Motor neuron (in vitro differentiated cells): ENCODE measurements at regions not wholly inside any gene's neighbourhood (a gene's known extent, or its start where the extent isn't known, plus 50 kb on each side); places are given as distances from the start of the nearest gene placed in this dataset.

ENCODE experiments used
- ATAC-seq, 8 experiments: fragments of 200-7000 bp; cut with Tn5 transposase; replicated peaks in 6 of 8; 2 replicates each; pipeline ENCODE4 v1.8.0; 2021; ENCODE audit warnings: mild to moderate bottlenecking in 8 of 8, moderate library complexity in 8 of 8
- H3K27ac ChIP-seq, 2 donors: fragments of 250-450 bp; sonication (Bioruptor Pico); 2 replicates each; pipeline ENCODE4 v1.9.0; 2021; ENCODE audit warnings: antibody characterized with exemption in 2 of 2, mild to moderate bottlenecking in 2 of 2, moderate library complexity in 1 of 2
- H3K4me1 ChIP-seq, 2 donors: fragments of 250-450 bp; sonication (Bioruptor Pico); replicated peaks in 1 of 2; 2 replicates each; pipeline ENCODE4 v1.6.1; 2021; ENCODE audit warnings: antibody characterized with exemption in 2 of 2, mild to moderate bottlenecking in 2 of 2, moderate library complexity in 1 of 2
- H3K4me3 ChIP-seq, 5 donors: fragments of 250-450 bp; sonication (Bioruptor Pico); 2 replicates each; pipeline ENCODE4 v1.9.0; 2021; ENCODE audit warnings: antibody characterized with exemption in 5 of 5, mild to moderate bottlenecking in 5 of 5, moderate library complexity in 4 of 5
- WGBS, 10 experiments: fragments of 450-650 bp; shearing (Covaris generic); methylation state at CpG; one replicate each; pipeline ENCODE4 v1.0.0; 2022; 5-methylcytosine and 5-hydroxymethylcytosine counted together
- in situ Hi-C, 9 experiments: fragments of 400-800 bp; cut with MboI; loops; one replicate each; pipeline ENCODE4 v1.15.0; 2021; ENCODE audit warnings: low sequenced_read_pairs in 9 of 9, low pct_unique_long_range_greater_than_20kb in 2 of 9; ENCODE audit not compliant: unreplicated experiment in 9 of 9

GRCh38 chr1:98439471-98439870 lies 222.1 kb upstream of the SNX7 start:
- no peak for ATAC-seq
- no peak overlapping the region for H3K27ac ChIP-seq
- in situ Hi-C loops, result no loop called here
- H3K4me3 ChIP-seq, result no peak overlapping the region
- no peaks in the 10 kb centered on the region for H3K4me1 ChIP-seq
- 75 to 100% (median 95%) methylated on average over 1 to 2 of the region's 2 CpGs; no CpG with 5 or more reads in 5 of the 10 experiments for WGBS, 10 experiments

DNA sequence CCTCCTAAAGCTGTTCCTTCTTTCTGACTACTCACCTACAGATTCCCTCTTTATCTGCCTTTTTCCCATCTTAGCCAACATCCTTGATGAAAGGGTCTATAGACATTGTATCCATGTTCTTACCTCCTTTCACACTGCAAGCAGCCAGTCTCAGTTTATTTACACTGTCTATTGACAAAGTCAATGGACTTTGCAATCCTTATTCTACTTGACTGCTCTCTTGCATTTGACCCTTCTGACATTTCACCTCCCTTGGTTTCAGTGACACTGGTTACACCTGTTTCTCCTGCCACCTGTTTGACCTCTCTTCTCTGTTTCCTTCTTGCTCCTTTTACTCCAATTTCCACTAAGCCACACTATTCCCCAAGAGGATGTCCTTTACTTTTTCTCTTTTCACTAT lies 224.0 kb upstream of the SNX7 start:
- Histone ChIP-seq H3K4me3 (no peak overlapping the region), H3K27ac (no peak overlapping the region), H3K4me1 (no peaks in the 10 kb centered on the region)
- in situ Hi-C loops, result no loop called here
- no peak for ATAC-seq

GRCh38 chr1:98437011-98437410 lies 224.5 kb upstream of the SNX7 start:
- Histone ChIP-seq H3K27ac (no peak overlapping the region), H3K4me3 (no peak overlapping the region), H3K4me1 (no peaks in the 10 kb centered on the region)
- no peak for ATAC-seq
- in situ Hi-C loops, result no loop called here
- WGBS, 10 experiments, result 25 to 100% (median 92%) methylated on average over 1 to 2 of the region's 2 CpGs

DNA sequence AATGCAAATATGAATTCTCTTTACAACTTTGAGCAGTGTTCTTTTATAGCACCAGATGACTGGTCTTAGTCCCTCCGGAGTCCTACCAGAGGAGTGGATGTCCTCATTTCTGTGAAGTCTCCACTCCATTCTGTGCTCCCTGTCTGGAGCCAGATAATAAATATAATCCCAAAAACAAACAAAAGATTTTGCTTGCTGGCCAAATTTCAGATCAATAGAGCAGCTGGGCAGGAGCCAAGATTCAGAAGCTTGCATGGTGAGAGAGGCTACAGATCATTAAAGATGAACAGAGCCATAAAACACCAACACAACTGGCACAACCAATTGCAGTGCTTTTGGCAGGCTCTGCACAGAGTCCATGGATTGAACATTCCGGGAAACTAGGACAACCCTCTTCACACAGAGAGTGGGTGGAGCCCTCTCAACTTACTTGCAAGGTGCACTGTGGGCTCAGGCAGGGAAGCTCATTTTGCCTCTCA lies 231.5 kb upstream of the SNX7 start:
- no peaks in the 10 kb centered on the region for H3K4me1 ChIP-seq
- 0 to 100% (median 35%) methylated on average over 1 to 2 of the region's 2 CpGs; no CpG with 5 or more reads in 2 of the 10 experiments for WGBS, 10 experiments
- H3K27ac ChIP-seq, result no peak overlapping the region
- in situ Hi-C loops, result no loop called here
- H3K4me3 ChIP-seq, result no peak overlapping the region
- ATAC-seq, result peak in 4 of 8 experiments; percentile 19 to 95 (median 73)

DNA sequence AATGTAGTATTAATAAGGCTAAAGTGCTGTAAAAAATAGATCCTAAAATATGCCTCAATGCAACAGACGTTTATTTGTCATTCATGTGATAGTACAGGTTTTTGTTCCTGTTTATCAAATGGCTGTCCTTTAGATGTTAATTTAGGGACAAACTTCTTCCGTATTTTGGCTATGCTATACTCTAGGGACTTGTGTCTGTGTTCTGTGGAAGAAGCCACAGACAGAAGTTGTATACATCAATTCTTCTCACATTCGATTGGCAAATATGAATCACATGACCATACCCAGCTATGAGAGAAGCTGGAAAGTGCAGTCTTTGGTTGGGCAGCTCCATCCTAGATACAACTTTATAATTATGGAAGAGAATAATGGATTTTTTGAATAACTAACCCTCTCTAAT lies 232.7 kb upstream of the SNX7 start:
- in situ Hi-C loops, result no loop called here
- WGBS, 10 experiments, result 81 to 100% (median 96%) methylated on average over 2 to 3 of the region's 3 CpGs; no CpG with 5 or more reads in 1 of the 10 experiments
- no peaks in the 10 kb centered on the region for H3K4me1 ChIP-seq
- no peak overlapping the region for H3K27ac ChIP-seq
- ATAC-seq, result no peak
- no peak overlapping the region for H3K4me3 ChIP-seq

DNA sequence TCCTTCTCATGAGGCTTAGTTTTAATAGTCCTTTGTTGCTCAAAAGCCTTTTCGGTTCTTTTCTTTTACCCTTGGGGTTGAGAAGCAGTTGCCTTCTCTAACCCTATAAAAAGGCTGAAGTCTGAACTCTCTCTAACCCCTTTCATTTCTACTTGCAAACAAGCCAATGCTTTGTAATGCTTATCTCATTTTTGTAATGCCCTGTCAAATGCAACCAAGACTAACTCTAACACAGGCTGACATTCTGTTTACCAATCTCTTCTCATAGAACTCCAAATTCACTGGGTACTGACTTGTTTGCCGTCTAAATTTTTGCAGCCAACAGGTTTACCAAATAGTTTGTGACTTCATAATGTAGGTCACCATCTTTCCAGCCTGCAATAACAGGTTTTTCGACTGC lies 233.9 kb upstream of the SNX7 start:
- Histone ChIP-seq H3K27ac (no peak overlapping the region), H3K4me1 (no peaks in the 10 kb centered on the region), H3K4me3 (no peak overlapping the region)
- 6 to 100% (median 37%) methylated on average over 1 to 3 of the region's 3 CpGs for WGBS, 10 experiments
- no peak for ATAC-seq
- in situ Hi-C loops, result no loop called here

- ATAC-seq, result no peak
- no peak overlapping the region for H3K27ac ChIP-seq
- no peaks in the 10 kb centered on the region for H3K4me1 ChIP-seq
- H3K4me3 ChIP-seq, result no peak overlapping the region
- in situ Hi-C loops, result no loop called here
- 61 to 100% (median 91%) methylated on average over 2 to 4 of the region's 4 CpGs for WGBS, 10 experiments
These were observed 235.4 kb upstream of the SNX7 start for GRCh38 chr1:98426092-98426491.

- Histone ChIP-seq H3K27ac (no peak overlapping the region), H3K4me1 (no peaks in the 10 kb centered on the region), H3K4me3 (no peak overlapping the region)
- ATAC-seq, result peak in 2 of 8 experiments; percentile 39 to 62
- in situ Hi-C loops, result no loop called here
- 0 to 100% (median 81%) methylated on average over 1 to 2 of the region's 2 CpGs for WGBS, 10 experiments
These were observed 238.7 kb upstream of the SNX7 start for GRCh38 chr1:98422816-98423215.

GRCh38 chr1:98421085-98421435 lies 240.5 kb upstream of the SNX7 start:
- H3K4me1 ChIP-seq, result no peaks in the 10 kb centered on the region
- no peak overlapping the region for H3K4me3 ChIP-seq
- H3K27ac ChIP-seq, result no peak overlapping the region
- 50 to 100% (median 89%) methylated on average over 1 to 2 of the region's 2 CpGs for WGBS, 10 experiments
- in situ Hi-C loops, result no loop called here
- no peak for ATAC-seq

DNA sequence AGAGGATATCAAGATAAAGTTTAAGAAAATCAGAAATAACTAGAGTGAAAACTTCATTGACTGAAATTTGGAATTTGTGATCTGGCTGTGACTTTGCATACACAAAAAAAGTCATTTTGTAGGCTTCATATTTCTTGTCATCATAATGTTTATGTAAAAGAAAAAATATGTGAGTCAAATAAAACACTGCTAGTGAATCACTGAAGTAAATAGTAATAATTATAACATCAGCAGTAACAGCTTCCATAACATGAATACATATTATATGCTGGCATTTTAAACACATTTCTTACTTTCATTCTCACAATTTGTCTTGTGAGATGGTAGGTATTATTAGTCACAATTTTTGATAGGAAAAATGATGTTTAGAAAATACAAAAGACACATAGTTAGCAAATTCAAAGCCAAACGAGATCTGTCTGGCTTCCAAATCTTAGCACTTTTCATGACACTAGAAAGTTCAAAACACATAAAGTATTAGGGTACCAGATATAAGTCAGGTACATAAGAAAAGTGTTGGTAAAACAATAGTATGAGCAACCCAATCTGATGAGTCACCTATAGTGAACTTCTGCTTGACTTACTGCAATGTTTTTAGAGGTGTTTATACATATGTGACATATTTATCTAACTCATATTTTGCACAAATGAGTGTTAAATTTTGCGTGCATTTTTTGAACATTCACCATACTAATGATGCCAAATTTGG lies 241.0 kb upstream of the SNX7 start:
- 0 to 63% (median 17%) methylated on average over 1 to 2 of the region's 2 CpGs for WGBS, 10 experiments
- in situ Hi-C loops, result no loop called here
- H3K27ac ChIP-seq, result no peak overlapping the region
- no peaks in the 10 kb centered on the region for H3K4me1 ChIP-seq
- ATAC-seq, result no peak
- no peak overlapping the region for H3K4me3 ChIP-seq

DNA sequence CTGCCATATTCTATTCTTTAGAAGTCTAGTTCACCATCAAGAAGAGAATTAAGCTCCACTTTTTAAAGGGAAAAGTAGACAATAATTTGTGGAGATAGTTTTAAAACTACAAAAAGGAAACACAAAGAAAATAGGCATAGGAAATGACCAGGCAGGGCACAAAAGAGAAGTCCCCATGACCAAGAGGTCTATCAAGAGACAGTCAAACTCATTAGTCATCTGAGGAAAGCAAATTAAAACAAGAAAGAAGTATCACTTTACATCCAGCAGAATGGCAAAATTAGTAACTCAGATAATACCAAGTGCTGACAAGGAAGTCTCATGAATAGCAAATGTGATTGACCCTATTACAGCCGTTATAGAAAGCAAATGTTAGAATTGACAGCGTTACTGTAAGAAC lies 243.7 kb upstream of the SNX7 start:
- ATAC-seq, result no peak
- no peak overlapping the region for H3K4me3 ChIP-seq
- 48 to 100% (median 89%) methylated on average over 1 to 2 of the region's 2 CpGs; no CpG with 5 or more reads in 2 of the 10 experiments for WGBS, 10 experiments
- no peak overlapping the region for H3K27ac ChIP-seq
- in situ Hi-C loops, result no loop called here
- no peaks in the 10 kb centered on the region for H3K4me1 ChIP-seq

GRCh38 chr1:98410082-98410481 lies 251.4 kb upstream of the SNX7 start:
- in situ Hi-C loops, result no loop called here
- no peak for ATAC-seq
- H3K27ac ChIP-seq, result no peak overlapping the region
- H3K4me1 ChIP-seq, result peaks cover 0 to 7% of the 10 kb centered on the region in 2 donors
- WGBS, 10 experiments, result 76 to 100% (median 92%) methylated on average over 1 of the region's 1 CpG; no CpG with 5 or more reads in 1 of the 10 experiments
- no peak overlapping the region for H3K4me3 ChIP-seq

DNA sequence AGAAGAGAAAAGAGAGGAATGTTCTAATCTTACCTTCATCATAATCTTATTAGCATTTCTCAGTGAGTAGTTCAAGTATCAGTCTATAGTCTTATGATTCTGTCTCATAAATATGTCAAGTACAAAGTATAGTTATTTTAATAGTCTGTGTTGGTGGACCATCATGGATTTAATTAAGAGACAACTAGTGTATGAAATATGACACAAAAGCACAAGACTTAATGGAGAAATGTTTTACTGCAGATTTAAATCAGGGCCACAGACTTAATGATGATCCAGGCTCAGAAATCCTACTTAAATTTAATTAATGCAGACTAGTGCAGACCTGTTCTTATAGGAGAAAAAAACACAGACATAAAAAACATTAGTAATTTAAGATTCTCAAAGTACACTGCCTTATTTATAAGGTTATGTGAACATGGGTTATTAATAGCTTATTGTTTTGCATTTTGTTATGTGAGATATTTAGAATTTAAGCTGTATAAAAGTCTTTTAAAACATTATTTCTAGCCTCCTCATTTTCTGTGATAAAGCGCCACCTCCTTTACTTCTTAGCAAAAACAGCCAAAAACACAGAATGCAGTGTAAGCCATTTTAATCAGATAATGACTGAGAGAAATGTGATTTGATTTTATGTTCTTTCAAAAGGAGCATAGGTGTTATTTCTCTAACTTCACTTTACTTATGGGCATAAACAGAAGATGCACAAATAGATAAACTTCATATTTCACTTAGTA lies 255.0 kb upstream of the SNX7 start:
- H3K27ac ChIP-seq, result no peak overlapping the region
- WGBS, 10 experiments, result 83 to 100% (median 100%) methylated on average over 1 of the region's 1 CpG
- peaks cover 10 to 11% of the 10 kb centered on the region in 2 donors for H3K4me1 ChIP-seq
- H3K4me3 ChIP-seq, result no peak overlapping the region
- peak in 6 of 8 experiments; percentile 39 to 90 (median 72) for ATAC-seq
- in situ Hi-C loops, result no loop called here
